ENCODE measurements at regions not wholly inside any gene's neighbourhood (a gene's known extent, or its start where the extent isn't known, plus 50 kb on each side); places are given as distances from the start of the nearest gene placed in this dataset.

- no peak for DNase-seq
- Histone ChIP-seq H3K27ac (ENCODE audit: insufficient read length, low read depth, low read length) (no peak overlapping the region), H2BK12ac (ENCODE audit: insufficient read length, low read depth, low read length) (no peak overlapping the region), H3K79me2 (ENCODE audit: insufficient read depth, low read length) (no peaks in the 10 kb centered on the region), H4K20me1 (ENCODE audit: control insufficient read depth, insufficient read depth, insufficient read length) (no peaks in the 10 kb centered on the region), H3K79me1 (ENCODE audit: insufficient read depth, low read depth, low read length, poor library complexity, severe bottlenecking) (no peaks in the 10 kb centered on the region), H3K18ac (ENCODE audit: insufficient read length, low read depth, low read length) (no peak overlapping the region), H4K91ac (ENCODE audit: insufficient read length, low read depth, low read length) (no peak overlapping the region), H4K8ac (replicated peaks; ENCODE audit: insufficient read length, low read depth, low read length) (no peak overlapping the region), H3K14ac (ENCODE audit: insufficient read depth, low read length) (no peak overlapping the region), H3K56ac (ENCODE audit: insufficient read length, low read depth, low read length) (no peak overlapping the region), H2AFZ (ENCODE audit: low read length) (no peak overlapping the region), H3K23me2 (ENCODE audit: insufficient read length, low read depth, low read length, poor library complexity, severe bottlenecking) (no peaks in the 10 kb centered on the region), H2AK5ac (ENCODE audit: insufficient read length, low read length) (no peak overlapping the region), H2BK5ac (ENCODE audit: insufficient read length, low read length) (no peak overlapping the region), H3K27me3 (ENCODE audit: insufficient read depth, low read length) (no peaks in the 10 kb centered on the region), H4K5ac (ENCODE audit: insufficient read length, low read depth, low read length) (no peak overlapping the region), H2BK120ac (ENCODE audit: low read depth, low read length, poor library complexity, severe bottlenecking) (no peak overlapping the region), H3K23ac (ENCODE audit: insufficient read length, low read depth, low read length) (no peak overlapping the region), H3K9me3 (ENCODE audit: control insufficient read depth, low read depth, low read length) (no peaks in the 10 kb centered on the region), H2BK15ac (ENCODE audit: low read depth, low read length) (no peak overlapping the region), H3K4me1 (ENCODE audit: insufficient read depth, low read length) (no peaks in the 10 kb centered on the region), H3K9ac (ENCODE audit: extremely low read depth, insufficient read length, low read length) (no peak overlapping the region), H2BK20ac (ENCODE audit: low read depth, low read length, poor library complexity, severe bottlenecking) (no peak overlapping the region), H3K4me2 (ENCODE audit: insufficient read depth, insufficient read length, low read length) (no peak overlapping the region), H3K4ac (ENCODE audit: low read depth, low read length) (no peak overlapping the region), H3T11ph (ENCODE audit: low read length) (no peak overlapping the region)
- Mint-ChIP-seq H3K4me3 (no peak overlapping the region), H3K9me3 (no peaks in the 10 kb centered on the region), H3K36me3 (ENCODE audit: insufficient read depth in 1 of 3, low read depth in 3 of 3) (no peaks in the 10 kb centered on the region; a peak in 1 of 7 replicates), H3K4me1 (peaks cover 13 to 17% of the 10 kb centered on the region in 2 experiments), H3K27me3 (ENCODE audit: low read depth) (peaks cover 2% of the 10 kb centered on the region; the same call in 1 of the 2 replicates), H3K27ac (no peak overlapping the region)
- no CpG with 5 or more reads among the region's 2 CpGs for WGBS (ENCODE audit: extremely low coverage, insufficient read length, low lambda C conversion rate)
- TF ChIP-seq CTCF (conservative IDR thresholded peaks at IDR 0.05): no peak
These were observed 90.2 kb upstream of the TSPAN5 start for GRCh38 chr4:98748609-98749008.

All from H9 (cell line).